ENCODE measurements at regions not wholly inside any gene's neighbourhood (a gene's known extent, or its start where the extent isn't known, plus 50 kb on each side); places are given as distances from the start of the nearest gene placed in this dataset.

GRCh38 chrX:9354918-9355317 lies 109.9 kb upstream of the TBL1X start:
- Histone ChIP-seq H3K27me3 (no peaks in the 10 kb centered on the region), H3K4me1 (no peaks in the 10 kb centered on the region), H3K9me3 (no peaks in the 10 kb centered on the region), H3K27ac (no peak overlapping the region), H3K4me3 (no peak overlapping the region), H3K36me3 (replicated peaks in 1 of 2; ENCODE audit: insufficient read depth in 1 of 2, low read depth in 2 of 2) (no peaks in the 10 kb centered on the region)
- WGBS, 2 donors = 43 to 58% methylated on average over 2 to 3 of the region's 9 CpGs
- no peak for DNase-seq
- no peak for ATAC-seq
- TF ChIP-seq, protein P1, sequence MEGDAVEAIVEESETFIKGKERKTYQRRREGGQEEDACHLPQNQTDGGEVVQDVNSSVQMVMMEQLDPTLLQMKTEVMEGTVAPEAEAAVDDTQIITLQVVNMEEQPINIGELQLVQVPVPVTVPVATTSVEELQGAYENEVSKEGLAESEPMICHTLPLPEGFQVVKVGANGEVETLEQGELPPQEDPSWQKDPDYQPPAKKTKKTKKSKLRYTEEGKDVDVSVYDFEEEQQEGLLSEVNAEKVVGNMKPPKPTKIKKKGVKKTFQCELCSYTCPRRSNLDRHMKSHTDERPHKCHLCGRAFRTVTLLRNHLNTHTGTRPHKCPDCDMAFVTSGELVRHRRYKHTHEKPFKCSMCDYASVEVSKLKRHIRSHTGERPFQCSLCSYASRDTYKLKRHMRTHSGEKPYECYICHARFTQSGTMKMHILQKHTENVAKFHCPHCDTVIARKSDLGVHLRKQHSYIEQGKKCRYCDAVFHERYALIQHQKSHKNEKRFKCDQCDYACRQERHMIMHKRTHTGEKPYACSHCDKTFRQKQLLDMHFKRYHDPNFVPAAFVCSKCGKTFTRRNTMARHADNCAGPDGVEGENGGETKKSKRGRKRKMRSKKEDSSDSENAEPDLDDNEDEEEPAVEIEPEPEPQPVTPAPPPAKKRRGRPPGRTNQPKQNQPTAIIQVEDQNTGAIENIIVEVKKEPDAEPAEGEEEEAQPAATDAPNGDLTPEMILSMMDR (IDR thresholded peaks at IDR 0.05) = no peak
- TF ChIP-seq POLR2A (IDR thresholded peaks at IDR 0.05) = no peak
- intact Hi-C loops (cut with DNase I) = no loop called here

GRCh38 chrX:9355739-9356138 lies 109.1 kb upstream of the TBL1X start:
- Histone ChIP-seq H3K27me3 (no peaks in the 10 kb centered on the region), H3K27ac (no peak overlapping the region), H3K9me3 (no peaks in the 10 kb centered on the region), H3K4me1 (no peaks in the 10 kb centered on the region), H3K4me3 (no peak overlapping the region), H3K36me3 (replicated peaks in 1 of 2; ENCODE audit: insufficient read depth in 1 of 2, low read depth in 2 of 2) (no peaks in the 10 kb centered on the region)
- no peak for DNase-seq
- intact Hi-C loops (cut with DNase I) = no loop called here
- no peak for ATAC-seq
- WGBS, 2 donors = 57 to 67% methylated on average over 3 to 9 of the region's 9 CpGs
- TF ChIP-seq POLR2A (IDR thresholded peaks at IDR 0.05) = no peak
- TF ChIP-seq, protein P1 (IDR thresholded peaks at IDR 0.05) = no peak

- ATAC-seq (no peak), DNase-seq (no peak)
- H3K4me1 ChIP-seq = no peaks in the 10 kb centered on the region
- no peak overlapping the region for H3K27ac ChIP-seq
- intact Hi-C loops (cut with DNase I) = no loop called here
- no peaks in the 10 kb centered on the region for H3K9me3 ChIP-seq
- 76 to 92% methylated on average over 5 of the region's 5 CpGs for WGBS, 2 donors
- no peak for TF ChIP-seq POLR2A (IDR thresholded peaks at IDR 0.05)
- TF ChIP-seq, protein P1 (IDR thresholded peaks at IDR 0.05) = no peak
- H3K36me3 ChIP-seq (replicated peaks in 1 of 2; ENCODE audit: insufficient read depth in 1 of 2, low read depth in 2 of 2) = no peaks in the 10 kb centered on the region
- no peak overlapping the region for H3K4me3 ChIP-seq
- no peaks in the 10 kb centered on the region for H3K27me3 ChIP-seq
Observed at GRCh38 chrX:9356846-9357245, 108.0 kb upstream of the TBL1X start.

DNA sequence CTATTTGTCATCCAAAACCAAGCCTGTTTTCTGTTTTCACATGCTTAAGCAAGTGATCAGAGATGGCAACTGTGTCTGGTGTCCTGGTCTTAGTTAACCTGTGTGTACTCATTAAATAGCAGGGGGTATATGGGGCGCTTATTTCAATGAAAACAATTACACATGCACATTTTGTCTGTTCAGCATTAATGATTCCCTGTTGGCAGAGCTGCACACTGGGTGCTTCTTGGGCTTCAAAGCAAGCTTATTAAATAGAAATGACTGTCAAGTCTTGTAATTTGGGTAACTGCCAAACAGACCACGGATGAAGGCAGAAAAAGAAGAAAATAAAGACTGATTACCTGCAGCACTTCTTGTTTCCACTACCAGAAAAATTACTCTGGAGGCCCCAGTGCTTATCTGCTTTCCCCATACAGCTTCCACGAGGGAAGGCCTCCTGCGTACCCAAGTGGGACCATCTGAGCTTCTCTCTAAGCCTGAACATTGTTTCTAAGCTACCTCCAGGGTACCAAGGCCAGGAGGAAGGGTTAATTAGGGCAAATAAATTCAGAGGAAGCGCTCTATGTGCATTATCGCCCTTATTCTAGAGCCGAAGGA lies 107.2 kb upstream of the TBL1X start:
- Histone ChIP-seq H3K36me3 (replicated peaks in 1 of 2; ENCODE audit: insufficient read depth in 1 of 2, low read depth in 2 of 2) (no peaks in the 10 kb centered on the region), H3K4me1 (no peaks in the 10 kb centered on the region), H3K4me3 (no peak overlapping the region), H3K9me3 (no peaks in the 10 kb centered on the region), H3K27ac (no peak overlapping the region), H3K27me3 (no peaks in the 10 kb centered on the region)
- ATAC-seq (no peak), DNase-seq (no peak)
- TF ChIP-seq, protein P1 (IDR thresholded peaks at IDR 0.05) = no peak
- TF ChIP-seq POLR2A (IDR thresholded peaks at IDR 0.05) = no peak
- intact Hi-C loops (cut with DNase I) = no loop called here
- 81 to 82% methylated on average over 6 to 7 of the region's 7 CpGs for WGBS, 2 donors

DNA sequence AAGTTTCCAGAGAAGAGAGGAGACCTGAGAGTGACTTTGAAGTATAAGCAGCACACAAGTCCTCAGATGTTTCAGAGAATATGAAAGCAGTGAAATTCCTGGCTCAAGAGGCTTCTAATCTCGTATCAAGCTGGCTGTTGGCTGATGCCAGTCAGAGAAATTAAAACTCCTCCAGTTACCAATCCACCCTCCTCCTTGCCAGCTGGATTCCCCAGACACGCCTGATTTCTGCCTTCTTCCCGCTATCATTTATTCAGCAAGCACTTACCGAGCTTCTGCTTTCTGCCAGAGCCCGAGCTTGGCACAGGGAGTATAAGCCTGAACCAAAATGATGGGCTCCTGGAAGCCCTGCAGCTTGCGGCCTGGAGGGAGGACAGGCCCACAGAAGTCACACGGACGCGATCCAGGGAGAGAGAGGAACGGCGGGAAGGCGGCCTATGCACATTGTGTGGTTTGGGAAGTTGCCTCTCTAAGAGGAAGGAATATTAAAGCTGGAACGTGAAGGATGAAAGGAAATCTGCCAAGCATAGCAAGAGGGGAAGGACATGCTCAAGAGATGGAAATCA lies 102.4 kb upstream of the TBL1X start:
- no peaks in the 10 kb centered on the region for H3K4me1 ChIP-seq
- TF ChIP-seq, protein P1 (IDR thresholded peaks at IDR 0.05) = no peak
- TF ChIP-seq POLR2A (IDR thresholded peaks at IDR 0.05) = no peak
- no peak for DNase-seq
- ATAC-seq = no peak
- H3K36me3 ChIP-seq (replicated peaks in 1 of 2; ENCODE audit: insufficient read depth in 1 of 2, low read depth in 2 of 2) = no peaks in the 10 kb centered on the region
- WGBS, 2 donors = 76 to 84% methylated on average over 4 to 8 of the region's 13 CpGs
- no peaks in the 10 kb centered on the region for H3K27me3 ChIP-seq
- H3K27ac ChIP-seq = no peak overlapping the region
- intact Hi-C loops (cut with DNase I) = no loop called here
- no peak overlapping the region for H3K4me3 ChIP-seq
- no peaks in the 10 kb centered on the region for H3K9me3 ChIP-seq

Data from body of pancreas (tissue), 4 donors.